Head of caudate nucleus (tissue), 42 donors: ENCODE measurements at regions not wholly inside any gene's neighbourhood (a gene's known extent, or its start where the extent isn't known, plus 50 kb on each side); places are given as distances from the start of the nearest gene placed in this dataset.

Experiments
- DNase-seq, 42 donors: peaks; one replicate each; pipeline versions ENCODE4 v3.0.0 to v3.0.0-alpha.2; 2020 to 2021; ENCODE audit warnings: mixed read lengths in 7 of 42
- intact Hi-C: fragments of 100-400 bp; cut with DNase I; formaldehyde crosslinking; loops from one replicate; pipeline ENCODE4 v1.15.0; 2022

GRCh38 chr11:92702805-92703448, 266.5 kb upstream of the MTNR1B start:
- intact Hi-C loops: no loop called here
- DNase-seq: no peak

- intact Hi-C loops: no loop called here
- no peak for DNase-seq
Measured at GRCh38 chr11:92703449-92703830, 266.0 kb upstream of the MTNR1B start.

- no peak for DNase-seq
- intact Hi-C loops: no loop called here
Measured at GRCh38 chr11:92707173-92707619, 262.3 kb upstream of the MTNR1B start.

GRCh38 chr11:92707665-92708064, 261.8 kb upstream of the MTNR1B start:
- intact Hi-C loops: no loop called here
- peak in 1 of 42 donors; percentile 23 for DNase-seq

GRCh38 chr11:92709329-92709728, 260.1 kb upstream of the MTNR1B start:
- intact Hi-C loops: no loop called here
- DNase-seq: peak in 1 of 42 donors; percentile 20

- DNase-seq: no peak
- intact Hi-C loops: no loop called here
Measured at GRCh38 chr11:92711926-92712325, 257.5 kb upstream of the MTNR1B start.

GRCh38 chr11:92714111-92714510, 255.3 kb upstream of the MTNR1B start:
- intact Hi-C loops: no loop called here
- DNase-seq: no peak

GRCh38 chr11:92717240-92717639, 252.2 kb upstream of the MTNR1B start:
- DNase-seq: peak in 9 of 42 donors; percentile 23 to 68 (median 46)
- intact Hi-C loops: no loop called here

- DNase-seq: no peak
- intact Hi-C loops: no loop called here
Measured at GRCh38 chr11:92720385-92720784, 249.1 kb upstream of the MTNR1B start.

- DNase-seq: no peak
- intact Hi-C loops: no loop called here
Measured at GRCh38 chr11:92725352-92725751, 244.1 kb upstream of the MTNR1B start.

GRCh38 chr11:92727123-92727522, 242.3 kb upstream of the MTNR1B start:
- no peak for DNase-seq
- intact Hi-C loops: no loop called here

- DNase-seq: no peak
- intact Hi-C loops: no loop called here
Measured at GRCh38 chr11:92727769-92728168, 241.7 kb upstream of the MTNR1B start.

GRCh38 chr11:92728628-92729027, 240.8 kb upstream of the MTNR1B start:
- intact Hi-C loops: no loop called here
- DNase-seq: no peak

- intact Hi-C loops: loop anchor here (5.0 kb wide), 1 partner anchor 323 kb away; no protein-coding TSS in a partner anchor
Measured at GRCh38 chr11:92735039-92735438, 234.4 kb upstream of the MTNR1B start.

GRCh38 chr11:92738276-92738675, 231.2 kb upstream of the MTNR1B start:
- intact Hi-C loops: loop anchor here (5.0 kb wide), 1 partner anchor 326 kb away; no protein-coding TSS in a partner anchor
- no peak for DNase-seq

More at GRCh38 chr11:92735039-92735438, 234.4 kb upstream of the MTNR1B start:
- DNase-seq: no peak

- DNase-seq: no peak
- intact Hi-C loops: loop anchor here (5.0 kb wide), 1 partner anchor 327 kb away; no protein-coding TSS in a partner anchor
Measured at GRCh38 chr11:92739041-92739440, 230.4 kb upstream of the MTNR1B start.

- no peak for DNase-seq
- intact Hi-C loops: loop anchor here (5.0 kb wide), 1 partner anchor 327 kb away; no protein-coding TSS in a partner anchor
Measured at GRCh38 chr11:92739491-92739890, 230.0 kb upstream of the MTNR1B start.

- intact Hi-C loops: no loop called here
- no peak for DNase-seq
Measured at GRCh38 chr11:92740276-92740675, 229.2 kb upstream of the MTNR1B start.

- intact Hi-C loops: no loop called here
- peak in 9 of 42 donors; percentile 14 to 59 (median 28) for DNase-seq
Measured at GRCh38 chr11:92744929-92745585, 224.4 kb upstream of the MTNR1B start.

- intact Hi-C loops: no loop called here
- DNase-seq: no peak
Measured at GRCh38 chr11:92750794-92751193, 218.7 kb upstream of the MTNR1B start.

- DNase-seq: no peak
- intact Hi-C loops: no loop called here
Measured at GRCh38 chr11:92751594-92751993, 217.9 kb upstream of the MTNR1B start.
